Thoracic aorta (tissue), 2 donors: ENCODE measurements at regions not wholly inside any gene's neighbourhood (a gene's known extent, or its start where the extent isn't known, plus 50 kb on each side); places are given as distances from the start of the nearest gene placed in this dataset.

Experiments
- ATAC-seq: fragments of 150-250 bp; one replicate; pipeline ENCODE4 v1.8.0; 2017; ENCODE audit warnings: low read depth; ENCODE audit not compliant: insufficient number of reproducible peaks, low FRiP score
- DNase-seq: peaks from one replicate; pipeline ENCODE4 v3.0.0-alpha.2; 2020; ENCODE audit warnings: low spot score
- H3K27ac ChIP-seq, 2 donors: fragments of 200-600 bp; sonication (generic); 1 replicate in 1 of 2; 2 replicates in 1 of 2; pipeline ENCODE4 v1.5.1; 2016; ENCODE audit warnings: mild to moderate bottlenecking in 2 of 2, moderate library complexity in 2 of 2
- H3K27me3 ChIP-seq: fragments of 200-600 bp; sonication (generic); replicated peaks from 2 replicates; pipeline ENCODE4 v1.6.0; 2016; ENCODE audit warnings: mild to moderate bottlenecking; ENCODE audit not compliant: insufficient read depth
- H3K36me3 ChIP-seq: fragments of 200-600 bp; sonication (generic); one replicate; pipeline ENCODE4 v1.5.1; 2016
- H3K4me1 ChIP-seq, 2 donors: fragments of 200-600 bp; sonication (generic); 1 replicate in 1 of 2; 2 replicates in 1 of 2; pipeline versions ENCODE4 v1.5.1 to v1.6.0; 2016; ENCODE audit warnings: low read depth in 2 of 2, mild to moderate bottlenecking in 1 of 2; ENCODE audit not compliant: control insufficient read depth in 1 of 2
- H3K4me3 ChIP-seq: fragments of 200-600 bp; sonication (generic); 2 replicates; pipeline ENCODE4 v1.5.1; 2016; ENCODE audit warnings: mild to moderate bottlenecking
- H3K9me3 ChIP-seq: fragments of 200-600 bp; sonication (generic); 2 replicates; pipeline ENCODE4 v1.5.1; 2016
- CTCF ChIP-seq: fragments of 200-600 bp; sonication (generic); IDR thresholded peaks from one replicate; pipeline ENCODE4 v1.5.1; 2019; ENCODE audit warnings: antibody characterized with exemption

- Histone ChIP-seq H3K27me3 (no peaks in the 10 kb centered on the region), H3K27ac (no peak overlapping the region), H3K4me3 (no peak overlapping the region), H3K36me3 (no peaks in the 10 kb centered on the region), H3K4me1 (no peaks in the 10 kb centered on the region), H3K9me3 (no peaks in the 10 kb centered on the region)
- DNase-seq: no peak
- no peak for TF ChIP-seq CTCF
- no peak for ATAC-seq
Measured at GRCh38 chr10:21034241-21034640, 137.1 kb upstream of the NEBL start.

- Histone ChIP-seq H3K4me1 (no peaks in the 10 kb centered on the region), H3K4me3 (no peak overlapping the region), H3K27ac (no peak overlapping the region), H3K27me3 (no peaks in the 10 kb centered on the region), H3K36me3 (no peaks in the 10 kb centered on the region), H3K9me3 (no peaks in the 10 kb centered on the region)
- no peak for DNase-seq
- no peak for ATAC-seq
- TF ChIP-seq CTCF: no peak
Measured at GRCh38 chr10:21032587-21033319, 135.6 kb upstream of the NEBL start.

GRCh38 chr10:21031232-21031795 is 134.2 kb upstream of the NEBL start:
- Histone ChIP-seq H3K27me3 (no peaks in the 10 kb centered on the region), H3K27ac (no peak overlapping the region), H3K4me1 (no peaks in the 10 kb centered on the region), H3K4me3 (no peak overlapping the region), H3K9me3 (no peaks in the 10 kb centered on the region), H3K36me3 (no peaks in the 10 kb centered on the region)
- DNase-seq: no peak
- TF ChIP-seq CTCF: no peak
- ATAC-seq: no peak

- no peaks in the 10 kb centered on the region for H3K36me3 ChIP-seq
- H3K4me1 ChIP-seq: no peaks in the 10 kb centered on the region
- TF ChIP-seq CTCF: no peak
- H3K9me3 ChIP-seq: no peaks in the 10 kb centered on the region
- H3K4me3 ChIP-seq: no peak overlapping the region
- no peak overlapping the region for H3K27ac ChIP-seq
- ATAC-seq: no peak
- H3K27me3 ChIP-seq: no peaks in the 10 kb centered on the region
- DNase-seq: no peak
Measured at GRCh38 chr10:21030091-21030490, 133.0 kb upstream of the NEBL start.

GRCh38 chr10:21022821-21023220 is 125.7 kb upstream of the NEBL start:
- Histone ChIP-seq H3K27me3 (no peaks in the 10 kb centered on the region), H3K36me3 (no peaks in the 10 kb centered on the region), H3K4me3 (no peak overlapping the region), H3K9me3 (no peaks in the 10 kb centered on the region), H3K27ac (no peak overlapping the region), H3K4me1 (no peaks in the 10 kb centered on the region)
- ATAC-seq (no peak), DNase-seq (no peak)
- no peak for TF ChIP-seq CTCF
